HepG2 (cell line): ENCODE measurements at regions not wholly inside any gene's neighbourhood (a gene's known extent, or its start where the extent isn't known, plus 50 kb on each side); places are given as distances from the start of the nearest gene placed in this dataset.

Source experiments
- CEBPB ChIP-seq: IDR thresholded peaks from 2 replicates; pipeline ENCODE4 v1.6.1; 2011; ENCODE audit warnings: low read depth, low read length, improper control_type of control experiment, borderline replicate concordance
- GATAD1 ChIP-seq: IDR thresholded peaks from 2 replicates; pipeline ENCODE4 v1.6.1; 2016; ENCODE audit warnings: missing genetic modification reagents, missing compliant biosample characterization
- IKZF4 ChIP-seq: sonication (generic); formaldehyde crosslinking; IDR thresholded peaks from 2 replicates; pipeline ENCODE4 v1.5.1; 2020; ENCODE audit warnings: borderline replicate concordance, mild to moderate bottlenecking, low read depth, missing genetic modification reagents; ENCODE audit errors: not compliant biosample characterization
- KLF12 ChIP-seq: sonication (generic); formaldehyde crosslinking; IDR thresholded peaks from 2 replicates; pipeline ENCODE4 v1.4.0; 2020; ENCODE audit warnings: missing genetic modification reagents, borderline replicate concordance
- NFRKB ChIP-seq: fragments of 450-650 bp; IDR thresholded peaks from 2 replicates; pipeline ENCODE4 v1.6.1; 2017
- RAD21 ChIP-seq: fragments of 450-650 bp; formaldehyde crosslinking; IDR thresholded peaks from 2 replicates; pipeline ENCODE4 v1.5.0; 2020; ENCODE audit warnings: mild to moderate bottlenecking
- SALL1 ChIP-seq: sonication (generic); formaldehyde crosslinking; IDR thresholded peaks from 2 replicates; pipeline ENCODE4 v1.8.0; 2022; ENCODE audit warnings: mild to moderate bottlenecking, missing genetic modification reagents
- SUZ12 ChIP-seq: fragments of 150-350 bp; IDR thresholded peaks from 2 replicates; pipeline ENCODE4 v1.6.1; 2014; ENCODE audit warnings: low read depth, low read length
- TBX2 ChIP-seq: sonication (generic); formaldehyde crosslinking; IDR thresholded peaks from 2 replicates; pipeline ENCODE4 v1.5.0; 2020; ENCODE audit warnings: missing genetic modification reagents, mild to moderate bottlenecking, borderline replicate concordance
- ZBTB8A ChIP-seq: sonication (generic); formaldehyde crosslinking; IDR thresholded peaks from 2 replicates; pipeline ENCODE4 v1.4.0; 2020; ENCODE audit warnings: mild to moderate bottlenecking, low read depth, missing genetic modification reagents, borderline replicate concordance
- ZFP41 ChIP-seq: sonication (generic); formaldehyde crosslinking; IDR thresholded peaks from 2 replicates; pipeline ENCODE4 v1.4.0; 2020; ENCODE audit warnings: mild to moderate bottlenecking, missing genetic modification reagents, borderline replicate concordance
- ZNF33A ChIP-seq: sonication (generic); formaldehyde crosslinking; IDR thresholded peaks from 2 replicates; pipeline ENCODE4 v1.5.1; 2020; ENCODE audit warnings: missing genetic modification reagents, mild to moderate bottlenecking, moderate library complexity, borderline replicate concordance
- ZNF44 ChIP-seq: sonication (generic); formaldehyde crosslinking; IDR thresholded peaks from 2 replicates; pipeline ENCODE4 v1.5.1; 2020; ENCODE audit warnings: mild to moderate bottlenecking, missing genetic modification reagents
- ZNF678 ChIP-seq: sonication (generic); formaldehyde crosslinking; IDR thresholded peaks from 2 replicates; pipeline ENCODE4 v1.4.0; 2020; ENCODE audit warnings: mild to moderate bottlenecking, missing genetic modification reagents
- TF ChIP-seq, protein P1 (sequence below): sonication (generic); formaldehyde crosslinking; IDR thresholded peaks from 2 replicates; pipeline ENCODE4 v1.4.0; 2020; ENCODE audit warnings: missing genetic modification reagents, borderline replicate concordance
- TF ChIP-seq, protein P2 (sequence below), 2 experiments: sonication (generic) in 1 of 2; formaldehyde crosslinking in 1 of 2; IDR thresholded peaks; 2 replicates each; pipeline versions ENCODE4 v1.4.0 to v1.6.1; 2018 to 2020; ENCODE audit warnings: missing genetic modification reagents in 2 of 2, borderline replicate concordance in 1 of 2, low read depth in 1 of 2, mild to moderate bottlenecking in 1 of 2, missing biosample characterization in 1 of 2
- TF ChIP-seq, protein P3 (sequence below): sonication (generic); formaldehyde crosslinking; IDR thresholded peaks from 2 replicates; pipeline ENCODE4 v1.4.0; 2020; ENCODE audit warnings: missing genetic modification reagents
- TF ChIP-seq, protein P4 (sequence below), 2 experiments: fragments of 450-650 bp in 1 of 2; sonication (generic) in 1 of 2; formaldehyde crosslinking; IDR thresholded peaks; 2 replicates each; pipeline versions ENCODE4 v1.5.0 to v1.8.0; 2020 to 2022; ENCODE audit warnings: mild to moderate bottlenecking in 1 of 2, missing genetic modification reagents in 1 of 2

DNA sequence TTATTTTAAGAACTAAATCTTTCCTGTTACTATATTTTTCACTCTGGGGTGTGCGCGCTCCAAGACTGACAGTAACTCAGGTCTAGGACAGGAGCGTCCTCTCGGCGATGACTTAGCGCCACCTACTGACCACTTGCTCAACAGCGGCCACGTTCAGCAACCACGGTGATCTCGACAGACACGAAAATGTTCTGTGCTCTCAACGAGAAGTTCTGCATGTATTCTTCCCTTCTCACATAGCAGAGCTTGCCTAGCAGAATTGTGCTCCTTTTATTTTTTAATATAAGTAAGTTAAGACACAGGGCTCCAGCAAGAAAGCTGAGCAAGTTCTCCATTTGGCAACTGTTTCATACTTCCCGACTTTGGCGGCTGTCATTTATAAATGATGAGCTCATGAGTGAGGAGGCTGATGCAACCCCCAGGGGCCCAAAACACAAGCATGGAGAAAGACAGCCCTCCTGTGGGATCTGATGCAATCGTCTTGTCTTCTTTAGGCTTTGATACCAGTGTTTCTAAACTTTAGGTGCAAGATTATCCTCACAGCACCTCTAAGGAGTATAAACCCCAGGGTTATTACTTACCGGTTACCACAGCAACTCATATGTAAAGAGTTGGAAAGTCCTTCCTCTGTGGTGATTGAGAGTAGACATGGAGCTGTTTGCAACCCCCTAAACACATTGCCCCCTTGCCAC is 92.6 kb downstream of the HHIPL2 start (continued):
- TF ChIP-seq, protein P1, sequence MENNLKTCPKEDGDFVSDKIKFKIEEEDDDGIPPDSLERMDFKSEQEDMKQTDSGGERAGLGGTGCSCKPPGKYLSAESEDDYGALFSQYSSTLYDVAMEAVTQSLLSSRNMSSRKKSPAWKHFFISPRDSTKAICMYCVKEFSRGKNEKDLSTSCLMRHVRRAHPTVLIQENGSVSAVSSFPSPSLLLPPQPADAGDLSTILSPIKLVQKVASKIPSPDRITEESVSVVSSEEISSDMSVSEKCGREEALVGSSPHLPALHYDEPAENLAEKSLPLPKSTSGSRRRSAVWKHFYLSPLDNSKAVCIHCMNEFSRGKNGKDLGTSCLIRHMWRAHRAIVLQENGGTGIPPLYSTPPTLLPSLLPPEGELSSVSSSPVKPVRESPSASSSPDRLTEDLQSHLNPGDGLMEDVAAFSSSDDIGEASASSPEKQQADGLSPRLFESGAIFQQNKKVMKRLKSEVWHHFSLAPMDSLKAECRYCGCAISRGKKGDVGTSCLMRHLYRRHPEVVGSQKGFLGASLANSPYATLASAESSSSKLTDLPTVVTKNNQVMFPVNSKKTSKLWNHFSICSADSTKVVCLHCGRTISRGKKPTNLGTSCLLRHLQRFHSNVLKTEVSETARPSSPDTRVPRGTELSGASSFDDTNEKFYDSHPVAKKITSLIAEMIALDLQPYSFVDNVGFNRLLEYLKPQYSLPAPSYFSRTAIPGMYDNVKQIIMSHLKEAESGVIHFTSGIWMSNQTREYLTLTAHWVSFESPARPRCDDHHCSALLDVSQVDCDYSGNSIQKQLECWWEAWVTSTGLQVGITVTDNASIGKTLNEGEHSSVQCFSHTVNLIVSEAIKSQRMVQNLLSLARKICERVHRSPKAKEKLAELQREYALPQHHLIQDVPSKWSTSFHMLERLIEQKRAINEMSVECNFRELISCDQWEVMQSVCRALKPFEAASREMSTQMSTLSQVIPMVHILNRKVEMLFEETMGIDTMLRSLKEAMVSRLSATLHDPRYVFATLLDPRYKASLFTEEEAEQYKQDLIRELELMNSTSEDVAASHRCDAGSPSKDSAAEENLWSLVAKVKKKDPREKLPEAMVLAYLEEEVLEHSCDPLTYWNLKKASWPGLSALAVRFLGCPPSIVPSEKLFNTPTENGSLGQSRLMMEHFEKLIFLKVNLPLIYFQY: no peak
- TF ChIP-seq IKZF4 (CRISPR knock-in tag) (no peak), SALL1 (peak; percentile 56), TBX2 (CRISPR knock-in tag) (no peak), ZFP41 (no peak), ZNF678 (no peak), GATAD1 (CRISPR knock-in tag) (0 out of 2 replicates have a peak, but pooled peaks have one; percentile 25), KLF12 (CRISPR knock-in tag) (no peak), ZNF44 (CRISPR knock-in tag) (0 out of 2 replicates have a peak, but pooled peaks have one; percentile 45), SUZ12 (no peak), RAD21 (peak; percentile 83), CEBPB (peak; percentile 69), ZBTB8A (CRISPR knock-in tag) (no peak), NFRKB (no peak), ZNF33A (CRISPR knock-in tag) (no peak)
- TF ChIP-seq, protein P2, sequence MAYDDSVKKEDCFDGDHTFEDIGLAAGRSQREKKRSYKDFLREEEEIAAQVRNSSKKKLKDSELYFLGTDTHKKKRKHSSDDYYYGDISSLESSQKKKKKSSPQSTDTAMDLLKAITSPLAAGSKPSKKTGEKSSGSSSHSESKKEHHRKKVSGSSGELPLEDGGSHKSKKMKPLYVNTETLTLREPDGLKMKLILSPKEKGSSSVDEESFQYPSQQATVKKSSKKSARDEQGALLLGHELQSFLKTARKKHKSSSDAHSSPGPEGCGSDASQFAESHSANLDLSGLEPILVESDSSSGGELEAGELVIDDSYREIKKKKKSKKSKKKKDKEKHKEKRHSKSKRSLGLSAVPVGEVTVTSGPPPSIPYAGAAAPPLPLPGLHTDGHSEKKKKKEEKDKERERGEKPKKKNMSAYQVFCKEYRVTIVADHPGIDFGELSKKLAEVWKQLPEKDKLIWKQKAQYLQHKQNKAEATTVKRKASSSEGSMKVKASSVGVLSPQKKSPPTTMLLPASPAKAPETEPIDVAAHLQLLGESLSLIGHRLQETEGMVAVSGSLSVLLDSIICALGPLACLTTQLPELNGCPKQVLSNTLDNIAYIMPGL (CRISPR knock-in tag; IDR thresholded peaks at IDR 0.05; ENCODE audit: borderline replicate concordance in 1 of 2, low read depth in 1 of 2): peak; percentile 36 to 56; a peak in 1 of 4 replicates
- TF ChIP-seq, protein P3, sequence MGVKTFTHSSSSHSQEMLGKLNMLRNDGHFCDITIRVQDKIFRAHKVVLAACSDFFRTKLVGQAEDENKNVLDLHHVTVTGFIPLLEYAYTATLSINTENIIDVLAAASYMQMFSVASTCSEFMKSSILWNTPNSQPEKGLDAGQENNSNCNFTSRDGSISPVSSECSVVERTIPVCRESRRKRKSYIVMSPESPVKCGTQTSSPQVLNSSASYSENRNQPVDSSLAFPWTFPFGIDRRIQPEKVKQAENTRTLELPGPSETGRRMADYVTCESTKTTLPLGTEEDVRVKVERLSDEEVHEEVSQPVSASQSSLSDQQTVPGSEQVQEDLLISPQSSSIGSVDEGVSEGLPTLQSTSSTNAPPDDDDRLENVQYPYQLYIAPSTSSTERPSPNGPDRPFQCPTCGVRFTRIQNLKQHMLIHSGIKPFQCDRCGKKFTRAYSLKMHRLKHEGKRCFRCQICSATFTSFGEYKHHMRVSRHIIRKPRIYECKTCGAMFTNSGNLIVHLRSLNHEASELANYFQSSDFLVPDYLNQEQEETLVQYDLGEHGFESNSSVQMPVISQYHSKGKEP (CRISPR knock-in tag): no peak
- TF ChIP-seq, protein P4, sequence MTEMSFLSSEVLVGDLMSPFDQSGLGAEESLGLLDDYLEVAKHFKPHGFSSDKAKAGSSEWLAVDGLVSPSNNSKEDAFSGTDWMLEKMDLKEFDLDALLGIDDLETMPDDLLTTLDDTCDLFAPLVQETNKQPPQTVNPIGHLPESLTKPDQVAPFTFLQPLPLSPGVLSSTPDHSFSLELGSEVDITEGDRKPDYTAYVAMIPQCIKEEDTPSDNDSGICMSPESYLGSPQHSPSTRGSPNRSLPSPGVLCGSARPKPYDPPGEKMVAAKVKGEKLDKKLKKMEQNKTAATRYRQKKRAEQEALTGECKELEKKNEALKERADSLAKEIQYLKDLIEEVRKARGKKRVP (CRISPR knock-in tag; IDR thresholded peaks at IDR 0.05): peak in 1 of 2 experiments; percentile 98; a peak in 2 of 4 replicates
